ENCODE measurements at regions not wholly inside any gene's neighbourhood (a gene's known extent, or its start where the extent isn't known, plus 50 kb on each side); places are given as distances from the start of the nearest gene placed in this dataset.
A peak's percentile ranks its signal among the peaks of the same experiment; 100 is the strongest.

DNA sequence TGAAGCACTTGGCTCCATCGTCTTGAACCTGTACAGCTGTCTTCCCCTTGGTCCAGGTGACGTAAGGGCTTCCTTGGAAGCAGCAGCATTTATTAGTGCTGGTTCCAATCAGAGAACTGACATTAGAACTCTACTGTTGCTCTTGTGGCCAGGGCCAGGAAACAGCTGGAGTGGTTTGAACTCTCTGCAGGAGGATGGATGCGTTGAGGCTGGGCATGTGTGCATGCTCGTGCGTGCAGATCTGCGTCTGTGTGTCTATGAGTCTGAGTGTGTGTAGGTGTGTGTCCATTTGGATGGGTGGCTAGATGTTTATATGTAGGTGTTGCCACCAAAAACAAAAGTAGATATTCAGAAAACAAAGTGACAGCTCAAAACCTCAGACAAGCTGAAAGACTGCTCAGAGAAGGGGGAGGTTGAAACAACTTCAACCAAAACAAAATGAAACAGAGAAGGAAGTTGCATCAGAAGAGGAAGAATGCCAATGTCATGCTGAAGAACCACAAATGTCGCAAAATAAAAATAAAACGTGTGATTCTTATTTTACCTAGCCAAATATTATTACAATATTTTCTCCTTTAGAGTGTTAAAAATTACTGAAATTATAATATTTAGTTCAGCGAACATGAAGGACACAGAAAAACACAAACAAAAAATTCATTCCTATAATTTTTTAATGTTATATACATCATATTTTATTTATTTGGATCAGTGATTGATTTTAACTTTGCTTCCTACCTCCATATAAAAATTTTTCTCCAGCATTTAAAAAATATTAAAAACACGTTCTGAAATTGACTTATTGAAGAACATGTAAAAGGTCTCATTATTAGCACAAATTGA is 96.1 kb upstream of the MKLN1 start:
- Histone ChIP-seq H3K36me3 (ENCODE audit: control insufficient read depth, insufficient read depth, low read length) (no peaks in the 10 kb centered on the region), H4K20me1 (ENCODE audit: control insufficient read depth, extremely low read depth, insufficient read depth, low read length) (no peaks in the 10 kb centered on the region), H3K4me2 (ENCODE audit: extremely low read depth, insufficient read depth, low read length) (peak overlapping the region; percentile 23), H3K9ac (ENCODE audit: insufficient read depth, low read length) (no peak overlapping the region), H3K79me2 (ENCODE audit: control insufficient read depth, insufficient read depth, low read length) (no peaks in the 10 kb centered on the region), H3K27me3 (ENCODE audit: control insufficient read depth, insufficient read depth, low read length) (no peaks in the 10 kb centered on the region), H3K9me3 (ENCODE audit: control insufficient read depth, insufficient read depth, low read depth, low read length) (no peaks in the 10 kb centered on the region), H3K27ac (ENCODE audit: insufficient read depth, low read length) (peak overlapping the region; percentile 46), H2AFZ (ENCODE audit: low read length) (peak overlapping the region; percentile 77), H3K4me3 (replicated peaks in 1 of 4; ENCODE audit: control extremely low read depth in 1 of 4, insufficient read depth in 1 of 4, low read depth in 3 of 4, low read length in 4 of 4) (no peak overlapping the region), H3K4me1 (ENCODE audit: control insufficient read depth, extremely low read depth, insufficient read depth, low read length) (peaks cover 19% of the 10 kb centered on the region)
- DNase-seq (ENCODE audit: low read depth in 2 of 2): peak; percentile 39 to 82
- TF ChIP-seq, protein P1, sequence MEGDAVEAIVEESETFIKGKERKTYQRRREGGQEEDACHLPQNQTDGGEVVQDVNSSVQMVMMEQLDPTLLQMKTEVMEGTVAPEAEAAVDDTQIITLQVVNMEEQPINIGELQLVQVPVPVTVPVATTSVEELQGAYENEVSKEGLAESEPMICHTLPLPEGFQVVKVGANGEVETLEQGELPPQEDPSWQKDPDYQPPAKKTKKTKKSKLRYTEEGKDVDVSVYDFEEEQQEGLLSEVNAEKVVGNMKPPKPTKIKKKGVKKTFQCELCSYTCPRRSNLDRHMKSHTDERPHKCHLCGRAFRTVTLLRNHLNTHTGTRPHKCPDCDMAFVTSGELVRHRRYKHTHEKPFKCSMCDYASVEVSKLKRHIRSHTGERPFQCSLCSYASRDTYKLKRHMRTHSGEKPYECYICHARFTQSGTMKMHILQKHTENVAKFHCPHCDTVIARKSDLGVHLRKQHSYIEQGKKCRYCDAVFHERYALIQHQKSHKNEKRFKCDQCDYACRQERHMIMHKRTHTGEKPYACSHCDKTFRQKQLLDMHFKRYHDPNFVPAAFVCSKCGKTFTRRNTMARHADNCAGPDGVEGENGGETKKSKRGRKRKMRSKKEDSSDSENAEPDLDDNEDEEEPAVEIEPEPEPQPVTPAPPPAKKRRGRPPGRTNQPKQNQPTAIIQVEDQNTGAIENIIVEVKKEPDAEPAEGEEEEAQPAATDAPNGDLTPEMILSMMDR (conservative IDR thresholded peaks at IDR 0.05 in 1 of 2, IDR thresholded peaks at IDR 0.05 in 1 of 2; ENCODE audit: low read depth in 1 of 2, low read length in 2 of 2): no peak
- no peak for TF ChIP-seq EZH2 (IDR thresholded peaks at IDR 0.05; ENCODE audit: low read length, missing control alignments)

DNA sequence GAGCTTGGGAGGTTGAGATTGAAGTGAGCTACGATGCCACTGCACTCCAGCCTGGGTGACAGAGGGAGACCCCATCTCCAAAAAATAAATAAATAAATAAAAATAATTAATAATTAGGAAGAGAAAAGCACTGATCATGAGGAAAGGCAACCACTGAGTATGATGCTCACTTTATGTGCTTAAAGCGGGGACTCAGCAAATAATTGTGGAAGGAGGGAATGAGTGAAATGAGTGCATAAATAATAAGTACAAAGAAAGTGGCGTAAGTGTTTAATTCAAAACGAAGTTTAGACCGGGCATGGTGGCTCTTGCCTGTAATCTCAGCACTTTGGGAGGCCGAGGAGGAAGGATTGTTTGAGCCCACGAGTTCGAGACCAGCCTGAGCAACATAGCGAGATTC is 94.9 kb upstream of the MKLN1 start:
- TF ChIP-seq EZH2 (IDR thresholded peaks at IDR 0.05; ENCODE audit: low read length, missing control alignments): no peak
- Histone ChIP-seq H3K9ac (ENCODE audit: insufficient read depth, low read length) (no peak overlapping the region), H3K79me2 (ENCODE audit: control insufficient read depth, insufficient read depth, low read length) (no peaks in the 10 kb centered on the region), H3K27me3 (ENCODE audit: control insufficient read depth, insufficient read depth, low read length) (no peaks in the 10 kb centered on the region), H3K4me1 (ENCODE audit: control insufficient read depth, extremely low read depth, insufficient read depth, low read length) (peaks cover 19% of the 10 kb centered on the region), H2AFZ (ENCODE audit: low read length) (no peak overlapping the region), H3K9me3 (ENCODE audit: control insufficient read depth, insufficient read depth, low read depth, low read length) (no peaks in the 10 kb centered on the region), H4K20me1 (ENCODE audit: control insufficient read depth, extremely low read depth, insufficient read depth, low read length) (no peaks in the 10 kb centered on the region), H3K4me3 (replicated peaks in 1 of 4; ENCODE audit: control extremely low read depth in 1 of 4, insufficient read depth in 1 of 4, low read depth in 3 of 4, low read length in 4 of 4) (no peak overlapping the region), H3K27ac (ENCODE audit: insufficient read depth, low read length) (no peak overlapping the region), H3K4me2 (ENCODE audit: extremely low read depth, insufficient read depth, low read length) (no peak overlapping the region), H3K36me3 (ENCODE audit: control insufficient read depth, insufficient read depth, low read length) (no peaks in the 10 kb centered on the region)
- no peak for DNase-seq (ENCODE audit: low read depth in 2 of 2)

- no peak for DNase-seq (ENCODE audit: low read depth in 2 of 2)
- Histone ChIP-seq H3K9ac (ENCODE audit: insufficient read depth, low read length) (no peak overlapping the region), H3K36me3 (ENCODE audit: control insufficient read depth, insufficient read depth, low read length) (no peaks in the 10 kb centered on the region), H3K4me1 (ENCODE audit: control insufficient read depth, extremely low read depth, insufficient read depth, low read length) (peaks cover 19% of the 10 kb centered on the region), H3K4me2 (ENCODE audit: extremely low read depth, insufficient read depth, low read length) (no peak overlapping the region), H4K20me1 (ENCODE audit: control insufficient read depth, extremely low read depth, insufficient read depth, low read length) (no peaks in the 10 kb centered on the region), H3K9me3 (ENCODE audit: control insufficient read depth, insufficient read depth, low read depth, low read length) (no peaks in the 10 kb centered on the region), H3K4me3 (replicated peaks in 1 of 4; ENCODE audit: control extremely low read depth in 1 of 4, insufficient read depth in 1 of 4, low read depth in 3 of 4, low read length in 4 of 4) (no peak overlapping the region), H2AFZ (ENCODE audit: low read length) (no peak overlapping the region), H3K79me2 (ENCODE audit: control insufficient read depth, insufficient read depth, low read length) (no peaks in the 10 kb centered on the region), H3K27ac (ENCODE audit: insufficient read depth, low read length) (no peak overlapping the region), H3K27me3 (ENCODE audit: control insufficient read depth, insufficient read depth, low read length) (no peaks in the 10 kb centered on the region)
- TF ChIP-seq EZH2 (IDR thresholded peaks at IDR 0.05; ENCODE audit: low read length, missing control alignments): no peak
Measured at GRCh38 chr7:131233193-131233592, 94.5 kb upstream of the MKLN1 start.
